Ishikawa (cell line): ENCODE measurements at regions not wholly inside any gene's neighbourhood (a gene's known extent, or its start where the extent isn't known, plus 50 kb on each side); places are given as distances from the start of the nearest gene placed in this dataset.

ENCODE experiments used
- CEBPB ChIP-seq: IDR thresholded peaks from 2 replicates; pipeline ENCODE4 v1.6.1; 2012
- CREB1 ChIP-seq: IDR thresholded peaks from 2 replicates; pipeline ENCODE4 v1.6.1; 2012; ENCODE audit warnings: low read depth
- EGR1 ChIP-seq: IDR thresholded peaks from 2 replicates; pipeline ENCODE4 v1.6.1; 2012
- EP300 ChIP-seq: IDR thresholded peaks from 2 replicates; pipeline ENCODE4 v1.6.1; 2012; ENCODE audit warnings: borderline replicate concordance
- FOXM1 ChIP-seq: IDR thresholded peaks from 2 replicates; pipeline ENCODE4 v1.6.1; 2012; ENCODE audit warnings: low read depth, borderline replicate concordance
- MAX ChIP-seq: IDR thresholded peaks from 2 replicates; pipeline ENCODE4 v1.6.1; 2012
- NFIC ChIP-seq: IDR thresholded peaks from 2 replicates; pipeline ENCODE4 v1.6.1; 2012
- RAD21 ChIP-seq: IDR thresholded peaks from 2 replicates; pipeline ENCODE4 v1.6.1; 2012; ENCODE audit warnings: low read depth
- TAF1 ChIP-seq: IDR thresholded peaks from 2 replicates; pipeline ENCODE4 v1.6.1; 2012; ENCODE audit warnings: low read depth, mild to moderate bottlenecking
- TCF12 ChIP-seq: IDR thresholded peaks from 2 replicates; pipeline ENCODE4 v1.6.1; 2012; ENCODE audit warnings: low read depth
- TEAD4 ChIP-seq: IDR thresholded peaks from 2 replicates; pipeline ENCODE4 v1.6.1; 2012
- YY1 ChIP-seq: IDR thresholded peaks from 2 replicates; pipeline ENCODE4 v1.6.1; 2012; ENCODE audit warnings: low read depth
- ZBTB7A ChIP-seq: IDR thresholded peaks from 2 replicates; pipeline ENCODE4 v1.6.1; 2012; ENCODE audit warnings: low read depth
- TF ChIP-seq, protein P1 (sequence below): IDR thresholded peaks from 2 replicates; pipeline ENCODE4 v1.6.1; 2012
- TF ChIP-seq, protein P2 (sequence below): IDR thresholded peaks from 2 replicates; pipeline ENCODE4 v1.6.1; 2012; ENCODE audit warnings: low read depth, mild to moderate bottlenecking

DNA sequence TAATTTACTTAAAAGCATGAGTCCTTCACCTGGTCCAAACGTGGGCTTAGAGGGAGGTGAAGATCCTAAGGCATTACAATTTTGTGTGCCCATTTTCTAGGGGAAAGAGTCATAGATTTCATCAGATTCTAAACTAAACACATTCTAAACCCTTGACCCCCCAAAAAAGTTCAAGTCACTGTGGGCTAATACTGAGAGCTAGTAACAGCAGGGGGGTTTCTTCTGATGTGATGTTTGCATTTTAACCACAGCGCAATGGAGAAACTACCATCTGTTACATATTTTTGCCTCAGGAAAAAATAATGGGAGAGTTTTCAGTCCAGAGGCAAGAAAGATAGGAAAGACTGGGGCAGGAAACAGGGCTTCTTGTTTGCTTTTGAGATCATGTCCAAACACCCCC is 110.8 kb upstream of the SLC1A3 start:
- no peak for TF ChIP-seq TAF1
- no peak for TF ChIP-seq NFIC
- TF ChIP-seq, protein P1, sequence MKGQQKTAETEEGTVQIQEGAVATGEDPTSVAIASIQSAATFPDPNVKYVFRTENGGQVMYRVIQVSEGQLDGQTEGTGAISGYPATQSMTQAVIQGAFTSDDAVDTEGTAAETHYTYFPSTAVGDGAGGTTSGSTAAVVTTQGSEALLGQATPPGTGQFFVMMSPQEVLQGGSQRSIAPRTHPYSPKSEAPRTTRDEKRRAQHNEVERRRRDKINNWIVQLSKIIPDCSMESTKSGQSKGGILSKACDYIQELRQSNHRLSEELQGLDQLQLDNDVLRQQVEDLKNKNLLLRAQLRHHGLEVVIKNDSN, result no peak
- TF ChIP-seq TEAD4, result no peak
- TF ChIP-seq FOXM1, result no peak
- no peak for TF ChIP-seq CEBPB
- TF ChIP-seq YY1, result no peak
- no peak for TF ChIP-seq RAD21

GRCh38 chr5:36496471-36496870 is 109.9 kb upstream of the SLC1A3 start:
- TF ChIP-seq RAD21 (no peak), TAF1 (no peak), ZBTB7A (no peak), CEBPB (no peak), CREB1 (no peak), MAX (no peak), FOXM1 (no peak)
- TF ChIP-seq, protein P1, result no peak

- TF ChIP-seq CEBPB, result peak; percentile 65; the same call in 1 of the 2 replicates
- TF ChIP-seq NFIC, result peak; percentile 93
- peak; percentile 74 for TF ChIP-seq MAX
- TF ChIP-seq TAF1, result no peak
- peak; percentile 10; the same call in 1 of the 2 replicates for TF ChIP-seq RAD21
- TF ChIP-seq TCF12, result peak; percentile 91
- no peak for TF ChIP-seq ZBTB7A
- TF ChIP-seq, protein P1, result peak; percentile 72
- peak; percentile 97 for TF ChIP-seq TEAD4
- peak; percentile 73 for TF ChIP-seq FOXM1
- TF ChIP-seq CREB1, result no peak
- TF ChIP-seq YY1, result 0 out of 2 replicates have a peak, but pooled peaks have one; percentile 49
- TF ChIP-seq EGR1, result no peak
- TF ChIP-seq EP300, result peak; percentile 94
- TF ChIP-seq, protein P2, sequence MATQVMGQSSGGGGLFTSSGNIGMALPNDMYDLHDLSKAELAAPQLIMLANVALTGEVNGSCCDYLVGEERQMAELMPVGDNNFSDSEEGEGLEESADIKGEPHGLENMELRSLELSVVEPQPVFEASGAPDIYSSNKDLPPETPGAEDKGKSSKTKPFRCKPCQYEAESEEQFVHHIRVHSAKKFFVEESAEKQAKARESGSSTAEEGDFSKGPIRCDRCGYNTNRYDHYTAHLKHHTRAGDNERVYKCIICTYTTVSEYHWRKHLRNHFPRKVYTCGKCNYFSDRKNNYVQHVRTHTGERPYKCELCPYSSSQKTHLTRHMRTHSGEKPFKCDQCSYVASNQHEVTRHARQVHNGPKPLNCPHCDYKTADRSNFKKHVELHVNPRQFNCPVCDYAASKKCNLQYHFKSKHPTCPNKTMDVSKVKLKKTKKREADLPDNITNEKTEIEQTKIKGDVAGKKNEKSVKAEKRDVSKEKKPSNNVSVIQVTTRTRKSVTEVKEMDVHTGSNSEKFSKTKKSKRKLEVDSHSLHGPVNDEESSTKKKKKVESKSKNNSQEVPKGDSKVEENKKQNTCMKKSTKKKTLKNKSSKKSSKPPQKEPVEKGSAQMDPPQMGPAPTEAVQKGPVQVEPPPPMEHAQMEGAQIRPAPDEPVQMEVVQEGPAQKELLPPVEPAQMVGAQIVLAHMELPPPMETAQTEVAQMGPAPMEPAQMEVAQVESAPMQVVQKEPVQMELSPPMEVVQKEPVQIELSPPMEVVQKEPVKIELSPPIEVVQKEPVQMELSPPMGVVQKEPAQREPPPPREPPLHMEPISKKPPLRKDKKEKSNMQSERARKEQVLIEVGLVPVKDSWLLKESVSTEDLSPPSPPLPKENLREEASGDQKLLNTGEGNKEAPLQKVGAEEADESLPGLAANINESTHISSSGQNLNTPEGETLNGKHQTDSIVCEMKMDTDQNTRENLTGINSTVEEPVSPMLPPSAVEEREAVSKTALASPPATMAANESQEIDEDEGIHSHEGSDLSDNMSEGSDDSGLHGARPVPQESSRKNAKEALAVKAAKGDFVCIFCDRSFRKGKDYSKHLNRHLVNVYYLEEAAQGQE, result no peak
Measured at GRCh38 chr5:36502608-36503007, 103.8 kb upstream of the SLC1A3 start.

- TF ChIP-seq EGR1 (no peak), MAX (no peak), ZBTB7A (no peak), EP300 (no peak), CEBPB (no peak), RAD21 (no peak), CREB1 (no peak), FOXM1 (no peak), TEAD4 (no peak), NFIC (no peak), TAF1 (no peak), YY1 (no peak), TCF12 (no peak)
- TF ChIP-seq, protein P2, result no peak
- TF ChIP-seq, protein P1, result no peak
Measured at GRCh38 chr5:36505021-36505420, 101.4 kb upstream of the SLC1A3 start.
